Embryonic facial prominence (tissue), 1 donor: ENCODE measurements at regions not wholly inside any gene's neighbourhood (a gene's known extent, or its start where the extent isn't known, plus 50 kb on each side); places are given as distances from the start of the nearest gene placed in this dataset.

ENCODE experiments used
- DNase-seq: peaks from one replicate; pipeline ENCODE4 v3.0.0-alpha.2; 2016; ENCODE audit errors: extremely low spot score

- no peak for DNase-seq
Measured at GRCh38 chr6:145375502-145375901, 359.8 kb downstream of the EPM2A start.

DNA sequence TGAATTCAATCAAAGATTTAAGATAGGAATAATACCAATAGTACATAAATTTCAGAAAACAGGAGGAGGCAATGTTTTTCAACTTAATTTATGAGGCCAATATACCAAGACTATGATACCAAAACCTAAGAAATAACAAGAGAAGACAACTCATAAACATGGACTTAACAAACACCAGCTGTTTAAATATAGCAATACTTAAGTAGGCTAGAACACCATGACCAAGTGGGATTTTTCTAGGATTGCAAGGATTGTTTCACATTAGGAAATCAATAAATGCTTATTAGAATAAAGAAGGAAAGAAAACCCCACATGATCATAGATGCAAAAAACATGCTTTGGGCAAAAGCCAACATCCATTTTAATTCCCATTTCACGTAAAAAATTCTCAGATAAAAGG is 355.1 kb downstream of the EPM2A start:
- no peak for DNase-seq

- DNase-seq, result no peak
Measured at GRCh38 chr6:145381941-145382340, 353.4 kb downstream of the EPM2A start.

DNA sequence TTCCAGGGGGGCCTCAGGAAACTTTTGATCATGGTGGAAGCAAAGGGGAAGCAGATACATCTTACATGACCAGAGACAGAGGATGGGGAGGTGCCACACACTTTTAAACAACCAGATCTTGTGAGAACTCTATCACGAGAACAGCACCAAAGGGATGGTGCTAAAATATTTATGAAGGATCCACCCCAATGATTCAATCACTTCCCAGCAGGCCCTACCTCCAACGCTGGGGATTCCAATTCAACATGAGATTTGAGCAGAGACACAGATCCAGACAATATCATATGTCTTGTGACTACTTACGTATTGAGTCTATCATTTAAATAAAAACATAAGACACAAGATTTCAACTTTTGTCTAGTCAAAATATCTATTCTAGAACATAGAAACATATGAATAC is 351.9 kb downstream of the EPM2A start:
- DNase-seq, result no peak

DNA sequence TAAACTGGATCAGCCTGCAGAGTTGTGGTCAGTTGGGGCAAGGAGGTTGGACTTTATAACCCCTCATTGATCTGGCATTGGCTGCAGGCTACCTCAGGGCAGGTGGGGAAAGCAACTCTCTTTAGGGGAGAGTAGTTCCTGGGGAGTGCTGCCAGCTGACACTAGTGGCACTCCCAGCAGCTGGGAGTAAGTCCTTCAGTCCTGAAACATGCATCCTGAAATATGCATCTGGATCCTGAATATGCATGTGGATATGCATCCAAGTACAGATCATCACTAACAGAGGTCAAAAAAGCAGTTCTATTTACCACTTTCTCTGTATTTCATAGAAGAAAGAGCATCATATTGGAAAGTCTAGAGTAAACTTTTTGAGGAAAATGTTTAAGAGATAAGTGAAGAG is 350.8 kb downstream of the EPM2A start:
- DNase-seq, result no peak

DNA sequence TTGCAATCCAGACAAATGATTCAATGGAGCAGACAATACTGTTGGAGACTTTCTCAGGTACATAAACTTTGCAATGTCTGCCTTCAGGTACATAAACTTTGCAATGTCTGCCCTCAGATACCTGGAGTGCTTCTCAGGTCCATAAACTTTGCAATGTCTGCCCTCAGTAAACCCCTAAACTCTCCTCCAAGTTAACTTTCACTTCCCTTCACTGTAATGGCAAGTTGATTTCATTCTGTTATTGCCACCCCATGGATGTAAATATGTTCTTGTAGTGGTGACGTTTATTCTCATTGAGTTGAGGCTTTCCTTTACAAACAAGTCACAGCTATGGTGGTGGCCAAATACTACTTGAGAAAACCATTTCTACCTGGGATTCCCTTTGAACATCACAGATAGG is 338.8 kb downstream of the EPM2A start:
- no peak for DNase-seq

DNA sequence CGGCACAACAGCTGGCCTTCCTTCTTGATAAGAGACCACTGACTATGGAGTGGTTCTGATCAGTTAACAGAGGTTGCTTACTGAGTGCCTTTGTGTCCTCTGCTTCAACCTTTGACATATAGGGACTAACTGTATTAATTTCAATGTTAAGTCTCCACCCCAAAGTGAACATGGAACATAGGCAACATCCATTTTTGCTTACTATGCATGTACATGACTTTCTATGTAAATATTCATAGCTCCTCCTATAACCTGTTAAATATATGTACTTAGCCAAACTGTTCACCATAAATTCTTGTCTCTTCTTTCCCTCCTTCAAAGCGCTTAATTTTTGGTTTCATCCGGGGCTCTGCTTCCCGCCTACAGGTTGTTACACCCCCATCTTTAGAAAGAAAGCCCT is 334.8 kb downstream of the EPM2A start:
- no peak for DNase-seq

- DNase-seq, result no peak
Measured at GRCh38 chr6:145405006-145405551, 330.2 kb downstream of the EPM2A start.

DNA sequence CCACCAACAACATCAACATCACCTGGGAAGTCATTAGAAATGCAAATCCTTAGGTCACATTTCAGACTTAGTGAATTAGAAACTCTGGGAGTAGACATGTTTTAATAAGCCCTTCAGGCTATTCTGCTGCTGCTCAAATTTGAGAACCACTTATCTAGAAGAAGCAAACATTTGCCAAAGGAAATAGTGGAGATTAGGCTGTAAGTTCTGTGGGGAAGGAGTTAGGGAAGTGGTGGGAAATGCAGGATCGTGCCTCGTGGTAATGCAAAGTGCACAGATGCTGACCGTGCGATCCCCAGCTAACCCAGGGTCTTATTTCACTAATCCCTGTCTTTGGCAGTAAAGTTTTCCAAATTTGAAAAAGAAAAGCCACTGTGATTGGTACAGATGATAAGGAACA is 328.5 kb downstream of the EPM2A start:
- no peak for DNase-seq

DNA sequence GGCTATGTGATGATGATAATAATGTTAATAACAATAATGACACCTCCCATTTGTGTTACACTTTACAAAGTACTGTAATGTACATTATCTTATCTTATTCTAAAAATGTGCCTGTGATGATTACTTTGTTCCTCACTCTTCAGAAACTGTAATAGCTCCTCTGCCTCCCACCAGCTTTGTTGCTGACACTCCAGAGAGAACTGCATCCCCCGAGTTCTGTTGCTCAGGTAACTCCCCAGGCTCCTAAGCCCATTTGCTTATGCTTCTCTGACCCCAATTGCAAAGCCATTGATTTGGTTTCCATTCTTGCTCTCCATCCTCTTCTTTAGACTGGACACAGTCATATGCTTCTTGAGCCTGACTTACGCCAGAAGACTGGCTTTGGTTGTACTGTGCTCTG is 319.7 kb downstream of the EPM2A start:
- no peak for DNase-seq

DNA sequence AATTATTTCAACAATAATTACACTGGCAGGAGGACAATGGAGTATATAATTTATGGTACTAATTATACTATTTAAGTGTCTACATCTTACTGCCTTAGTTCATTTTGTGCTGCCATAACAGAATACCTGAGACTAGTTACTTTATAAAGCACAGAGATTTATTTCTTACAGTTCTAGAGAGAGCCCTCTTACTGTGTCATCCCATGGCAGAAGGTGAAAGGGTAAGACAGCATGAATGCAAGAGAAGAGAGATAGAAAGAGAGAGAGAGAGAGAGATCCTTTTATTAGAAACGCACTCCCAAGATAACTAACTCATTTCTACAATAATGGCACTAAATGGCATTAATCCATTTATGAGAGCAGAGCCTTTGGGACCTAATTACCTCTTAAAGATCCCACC is 314.7 kb downstream of the EPM2A start:
- DNase-seq, result no peak

- no peak for DNase-seq
Measured at GRCh38 chr6:145423936-145424335, 311.4 kb downstream of the EPM2A start.

DNA sequence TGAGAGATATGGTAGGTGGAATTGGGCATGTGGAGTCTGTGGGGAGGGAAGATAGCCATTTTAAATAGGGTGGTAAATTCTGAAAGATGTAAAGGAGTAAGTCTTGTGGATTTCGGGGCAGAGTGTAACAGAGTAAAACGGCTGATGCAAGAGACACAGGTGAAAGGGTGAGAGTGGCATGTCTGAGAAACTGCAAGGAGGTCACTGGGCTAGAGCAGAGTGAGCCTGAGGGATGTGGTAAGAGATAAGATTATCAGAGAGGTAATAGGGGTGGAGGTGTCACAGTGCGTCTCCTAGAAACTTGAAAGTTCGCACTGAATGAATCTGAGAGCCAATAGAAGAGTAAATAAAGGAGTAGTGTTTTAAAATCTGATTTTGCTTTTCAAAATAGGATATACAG is 308.1 kb downstream of the EPM2A start:
- no peak for DNase-seq

DNA sequence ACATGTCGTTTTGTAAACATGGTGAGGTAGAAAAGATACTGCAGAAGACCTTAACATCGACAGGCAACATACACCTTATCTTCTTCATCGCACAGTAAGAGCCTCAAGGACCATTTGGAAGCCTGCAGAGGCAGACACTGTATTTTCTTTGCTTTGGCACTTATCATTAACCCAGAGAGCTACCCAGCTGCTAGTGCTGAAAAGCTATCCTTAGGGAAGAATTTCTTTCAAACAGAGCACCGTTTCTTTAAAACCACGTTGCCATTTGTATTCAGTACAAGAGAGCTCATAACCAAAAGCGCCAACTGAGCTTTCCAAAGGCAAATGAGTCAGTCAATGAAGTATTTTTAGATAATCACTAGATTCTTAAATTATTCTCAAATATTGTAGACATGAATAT is 306.6 kb downstream of the EPM2A start:
- no peak for DNase-seq

DNA sequence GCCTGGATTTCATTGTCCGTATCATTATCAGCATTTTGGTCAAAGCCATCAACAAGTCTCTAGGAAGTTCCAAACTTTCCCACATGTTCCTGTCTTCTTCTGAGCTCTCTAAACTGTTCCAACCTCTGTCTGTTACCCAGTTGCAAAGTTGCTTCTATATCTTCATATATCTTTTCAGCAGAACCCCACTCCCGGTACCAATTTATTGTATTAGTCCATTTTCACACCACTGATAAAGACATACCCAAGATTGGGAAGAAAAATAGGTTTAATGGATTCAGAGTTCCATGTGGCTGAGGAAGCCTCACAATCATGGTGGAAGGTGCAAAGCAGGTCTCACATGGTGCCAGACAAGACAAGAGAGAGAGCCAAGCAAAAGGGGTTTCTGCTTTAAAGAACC is 293.2 kb downstream of the EPM2A start:
- no peak for DNase-seq

GRCh38 chr6:145445674-145446073 is 289.6 kb downstream of the EPM2A start:
- no peak for DNase-seq

DNA sequence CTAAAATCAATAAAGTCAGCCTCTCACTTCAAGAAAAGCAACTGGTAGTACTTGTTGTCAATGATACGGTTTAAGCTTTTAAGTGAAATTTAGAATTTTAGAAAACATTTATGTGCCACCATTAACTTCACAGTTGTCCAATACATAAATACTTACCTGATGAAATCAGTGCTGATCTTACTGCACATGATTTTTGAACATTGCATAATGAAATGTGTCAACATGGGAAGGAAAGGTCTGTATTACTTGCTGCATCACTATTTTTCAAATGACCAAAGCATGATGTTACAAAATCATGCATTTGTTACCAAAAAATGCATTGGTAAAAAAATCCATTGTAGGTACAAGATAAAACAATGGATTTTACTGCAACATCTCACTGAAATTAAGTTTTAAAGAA is 284.3 kb downstream of the EPM2A start:
- DNase-seq, result no peak

DNA sequence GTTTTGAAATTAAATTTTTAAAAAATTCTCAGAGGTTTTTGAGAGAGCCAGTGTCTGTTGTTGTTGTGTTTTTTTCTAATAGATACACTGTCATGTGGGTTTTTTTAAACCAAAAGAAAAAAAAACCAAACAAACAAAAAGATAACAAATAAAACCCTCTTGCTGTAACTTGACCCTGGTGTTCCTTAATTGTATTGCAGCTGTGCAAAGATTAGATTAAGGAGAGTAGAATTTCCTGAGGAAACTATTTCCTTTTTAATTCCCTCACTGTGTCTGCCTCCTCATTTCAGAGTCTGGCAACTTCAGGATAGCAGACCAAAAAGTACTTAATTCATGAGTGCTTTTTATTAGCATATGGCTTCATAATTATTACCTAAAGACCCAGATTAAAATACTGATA is 281.9 kb downstream of the EPM2A start:
- no peak for DNase-seq

- DNase-seq, result no peak
Measured at GRCh38 chr6:145454006-145454405, 281.3 kb downstream of the EPM2A start.

GRCh38 chr6:145457556-145457955 is 277.8 kb downstream of the EPM2A start:
- no peak for DNase-seq

GRCh38 chr6:145468534-145468933 is 266.8 kb downstream of the EPM2A start:
- DNase-seq, result no peak

DNA sequence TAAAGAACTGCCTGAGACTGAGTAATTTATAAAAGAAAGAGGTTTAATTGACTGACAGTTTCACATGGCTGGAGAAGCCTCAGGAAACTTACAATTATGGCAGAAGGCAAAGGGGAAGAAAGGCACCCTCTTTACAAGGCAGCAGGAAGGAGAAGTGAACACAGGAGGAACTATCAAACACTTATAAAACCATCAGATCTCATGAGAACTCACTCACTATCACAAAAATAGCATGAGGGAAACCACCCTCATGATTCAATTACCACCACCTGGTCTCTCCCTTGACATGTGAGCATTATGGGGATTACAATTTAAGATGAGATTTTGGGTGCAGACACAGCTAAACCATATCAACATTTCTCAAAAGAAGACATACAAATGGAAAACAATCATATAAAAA is 266.3 kb downstream of the EPM2A start:
- DNase-seq, result no peak

DNA sequence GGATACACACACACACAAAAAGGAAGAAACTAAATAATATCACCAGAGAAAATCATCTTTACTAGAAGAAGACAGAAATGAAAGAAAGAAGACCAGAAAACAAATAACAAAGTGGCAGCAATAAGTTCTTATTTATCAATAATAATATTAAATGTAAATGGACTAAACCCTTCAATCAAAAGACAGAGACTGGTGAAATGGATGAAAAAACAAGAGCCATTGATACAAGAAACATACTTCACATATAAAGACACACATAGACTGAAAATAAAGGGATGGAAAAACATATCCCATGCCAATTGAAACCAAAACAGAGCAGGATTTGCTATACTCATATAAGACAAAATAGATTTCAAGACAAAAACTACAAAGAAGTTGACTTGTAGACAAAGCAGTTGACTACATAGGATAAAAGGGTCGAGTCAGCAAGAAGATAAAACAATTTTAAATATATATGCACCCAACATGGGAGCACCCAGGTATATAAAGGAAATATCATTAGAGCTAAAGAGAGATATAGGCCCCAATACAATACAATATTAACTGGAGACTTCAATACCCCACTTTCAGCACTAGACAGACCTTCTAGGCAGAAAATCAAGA is 259.4 kb downstream of the EPM2A start:
- no peak for DNase-seq

DNA sequence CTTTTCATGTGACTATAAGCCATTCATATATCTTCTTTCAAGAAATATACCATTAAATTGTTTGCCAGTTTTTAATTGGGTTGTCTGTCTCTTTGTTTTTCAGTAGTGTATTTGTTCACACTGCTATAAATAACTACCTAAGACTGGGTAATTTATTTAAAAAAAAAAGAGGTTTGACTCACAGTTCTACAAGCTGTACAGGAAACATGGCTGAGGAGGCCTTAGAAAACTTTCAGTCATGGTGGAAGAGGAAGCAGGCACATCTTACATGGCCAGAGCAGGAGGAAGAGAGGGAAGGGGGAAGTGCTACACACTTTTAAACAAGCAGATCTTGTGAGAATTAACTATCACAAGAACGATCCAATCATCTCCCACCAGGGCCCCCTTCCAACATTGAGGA is 255.3 kb downstream of the EPM2A start:
- DNase-seq, result no peak
